MM.1S (cell line): ENCODE measurements at regions not wholly inside any gene's neighbourhood (a gene's known extent, or its start where the extent isn't known, plus 50 kb on each side); places are given as distances from the start of the nearest gene placed in this dataset.

Source experiments
- DNase-seq: peaks from one replicate; pipeline ENCODE4 v3.0.0-alpha.2; 2015
- H2AFZ ChIP-seq: fragments of 300-600 bp; sonication (generic); 2 replicates; pipeline ENCODE4 v1.6.0; 2016; ENCODE audit warnings: antibody characterized with exemption, low read length
- H3F3A ChIP-seq: fragments of 300-600 bp; sonication (generic); 2 replicates; pipeline ENCODE4 v1.6.1; 2016; ENCODE audit warnings: mild to moderate bottlenecking, antibody characterized with exemption, low read length, moderate library complexity, mixed read lengths; ENCODE audit not compliant: insufficient read depth
- H3K27ac ChIP-seq: fragments of 300-600 bp; sonication (generic); 2 replicates; pipeline ENCODE4 v1.5.1; 2016; ENCODE audit warnings: mild to moderate bottlenecking, low read length
- H3K27me3 ChIP-seq: fragments of 300-600 bp; sonication (generic); replicated peaks from 2 replicates; pipeline ENCODE4 v1.6.0; 2016; ENCODE audit warnings: low read length; ENCODE audit not compliant: insufficient read depth
- H3K36me3 ChIP-seq: fragments of 300-600 bp; sonication (generic); replicated peaks from 2 replicates; pipeline ENCODE4 v1.6.1; 2016; ENCODE audit warnings: mild to moderate bottlenecking, low read length, mixed read lengths; ENCODE audit not compliant: insufficient read depth
- H3K4me1 ChIP-seq: fragments of 300-600 bp; sonication (generic); 2 replicates; pipeline ENCODE4 v1.6.1; 2016; ENCODE audit warnings: low read length, mixed read lengths
- H3K4me2 ChIP-seq: fragments of 300-600 bp; sonication (generic); 2 replicates; pipeline ENCODE4 v1.6.0; 2016; ENCODE audit warnings: low read depth, low read length
- H3K4me3 ChIP-seq: fragments of 300-600 bp; sonication (generic); 2 replicates; pipeline ENCODE4 v1.5.1; 2016; ENCODE audit warnings: low read length, mixed read lengths
- H3K79me2 ChIP-seq: fragments of 300-600 bp; sonication (generic); 2 replicates; pipeline ENCODE4 v1.6.1; 2016; ENCODE audit warnings: mixed run types, low read length, mixed read lengths
- H3K9ac ChIP-seq: fragments of 300-600 bp; sonication (generic); 2 replicates; pipeline ENCODE4 v1.6.1; 2016; ENCODE audit warnings: low read length, mixed read lengths
- H3K9me2 ChIP-seq: fragments of 300-600 bp; sonication (generic); replicated peaks from 2 replicates; pipeline ENCODE4 v1.6.1; 2016; ENCODE audit warnings: mild to moderate bottlenecking, low read length, mixed read lengths; ENCODE audit not compliant: insufficient read depth
- H3K9me3 ChIP-seq: fragments of 300-600 bp; sonication (generic); replicated peaks from 2 replicates; pipeline ENCODE4 v1.6.1; 2016; ENCODE audit warnings: mild to moderate bottlenecking, low read length, mixed read lengths; ENCODE audit not compliant: insufficient read depth
- H4K20me1 ChIP-seq: fragments of 300-600 bp; sonication (generic); 2 replicates; pipeline ENCODE4 v1.6.1; 2016; ENCODE audit warnings: mild to moderate bottlenecking, low read length, moderate library complexity, mixed read lengths; ENCODE audit not compliant: insufficient read depth
- CTCF ChIP-seq: fragments of 300-600 bp; sonication (generic); IDR thresholded peaks from 2 replicates; pipeline ENCODE4 v1.5.1; 2016; ENCODE audit warnings: antibody characterized with exemption, low read length, mixed read lengths
- EZH2 ChIP-seq: fragments of 300-600 bp; sonication (generic); optimal IDR thresholded peaks from 2 replicates; pipeline ENCODE3; 2017; ENCODE audit warnings: low read depth, mild to moderate bottlenecking, antibody characterized with exemption, low read length, mixed read lengths
- EZH2phosphoT487 ChIP-seq: fragments of 300-600 bp; sonication (generic); IDR thresholded peaks from 2 replicates; pipeline ENCODE4 v1.6.1; 2018; ENCODE audit warnings: antibody characterized with exemption, low read length

DNA sequence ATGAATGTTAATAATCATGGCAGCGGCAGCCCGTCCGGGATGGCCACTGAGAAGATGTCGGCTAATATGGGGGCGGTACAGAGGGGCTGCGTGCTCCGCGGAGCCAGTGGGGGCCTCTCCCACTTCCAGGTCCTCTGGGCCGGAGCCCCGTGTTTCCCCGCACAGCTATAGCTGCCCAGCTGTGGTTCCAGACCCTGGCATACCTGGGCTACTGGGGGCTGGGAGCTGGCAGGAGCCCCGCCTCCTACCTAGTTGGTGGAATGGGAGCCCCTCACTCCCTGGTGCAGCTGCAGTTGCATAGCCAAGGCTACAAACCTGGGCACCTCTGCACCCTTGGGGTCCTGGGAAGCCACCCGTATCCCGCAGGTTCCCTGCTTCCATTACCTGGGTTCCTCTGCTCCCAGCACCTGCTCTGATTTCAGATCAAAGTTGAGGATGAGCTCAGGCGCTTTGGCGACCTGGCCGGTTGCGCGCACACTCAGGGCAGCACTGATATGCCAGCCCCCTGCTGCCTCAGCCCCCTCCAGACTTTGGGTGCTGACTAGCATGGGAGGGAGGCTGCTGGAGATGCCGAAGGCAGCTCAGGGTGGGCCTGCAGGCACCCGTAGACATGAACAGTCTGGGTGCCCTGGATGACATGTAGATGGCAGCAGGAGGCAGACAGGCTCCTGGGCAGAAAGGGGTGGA lies 236.5 kb upstream of the SEMA3D start:
- Histone ChIP-seq H3K27ac (no peak overlapping the region), H3K9ac (no peak overlapping the region), H4K20me1 (no peaks in the 10 kb centered on the region), H3K79me2 (no peaks in the 10 kb centered on the region), H3K4me2 (no peak overlapping the region), H3K9me2 (no peaks in the 10 kb centered on the region), H3K27me3 (no peaks in the 10 kb centered on the region), H3K4me3 (no peak overlapping the region), H3K36me3 (no peaks in the 10 kb centered on the region), H3F3A (no peaks in the 10 kb centered on the region), H2AFZ (no peak overlapping the region), H3K4me1 (no peaks in the 10 kb centered on the region), H3K9me3 (no peaks in the 10 kb centered on the region)
- no peak for DNase-seq
- TF ChIP-seq EZH2 (no peak), CTCF (no peak), EZH2phosphoT487 (no peak)

- Histone ChIP-seq H3K4me3 (no peak overlapping the region), H3K79me2 (no peaks in the 10 kb centered on the region), H3K27ac (no peak overlapping the region), H3K4me1 (no peaks in the 10 kb centered on the region), H3K9me2 (no peaks in the 10 kb centered on the region), H4K20me1 (no peaks in the 10 kb centered on the region), H3F3A (no peaks in the 10 kb centered on the region), H3K9me3 (no peaks in the 10 kb centered on the region), H3K27me3 (no peaks in the 10 kb centered on the region), H3K36me3 (no peaks in the 10 kb centered on the region), H3K4me2 (no peak overlapping the region), H3K9ac (no peak overlapping the region), H2AFZ (no peak overlapping the region)
- TF ChIP-seq CTCF (no peak), EZH2 (no peak), EZH2phosphoT487 (no peak)
- DNase-seq, result no peak
These were observed 228.9 kb upstream of the SEMA3D start for GRCh38 chr7:85415743-85416142.

DNA sequence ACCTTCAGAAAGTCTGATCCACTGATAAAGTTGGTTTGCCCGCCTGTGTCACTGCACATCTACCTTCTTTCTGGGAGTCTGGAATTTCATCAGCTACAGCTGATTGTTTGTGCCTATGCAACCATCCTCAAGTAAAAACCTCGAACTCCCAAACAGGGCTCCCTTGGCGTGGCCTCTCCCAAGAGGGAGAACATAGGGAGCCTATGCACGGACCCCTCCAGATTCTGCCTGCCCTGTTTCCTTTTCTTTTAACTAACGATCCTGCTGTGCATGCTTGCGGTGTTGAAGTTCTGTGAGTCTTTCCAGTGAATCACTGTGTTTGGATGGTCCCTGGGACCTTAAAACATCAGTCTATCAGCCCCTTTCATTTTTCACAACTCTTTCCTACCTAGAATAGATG lies 226.9 kb upstream of the SEMA3D start:
- Histone ChIP-seq H3K9ac (no peak overlapping the region), H3F3A (no peaks in the 10 kb centered on the region), H2AFZ (no peak overlapping the region), H4K20me1 (no peaks in the 10 kb centered on the region), H3K9me2 (no peaks in the 10 kb centered on the region), H3K9me3 (no peaks in the 10 kb centered on the region), H3K4me1 (no peaks in the 10 kb centered on the region), H3K27ac (no peak overlapping the region), H3K79me2 (no peaks in the 10 kb centered on the region), H3K4me2 (no peak overlapping the region), H3K4me3 (no peak overlapping the region), H3K36me3 (no peaks in the 10 kb centered on the region), H3K27me3 (no peaks in the 10 kb centered on the region)
- no peak for DNase-seq
- TF ChIP-seq EZH2phosphoT487 (no peak), EZH2 (no peak), CTCF (no peak)
